GM12872 (cell line): ENCODE measurements at regions not wholly inside any gene's neighbourhood (a gene's known extent, or its start where the extent isn't known, plus 50 kb on each side); places are given as distances from the start of the nearest gene placed in this dataset.

Experiments used
- TF ChIP-seq, protein P1 (sequence below): IDR thresholded peaks from 3 replicates; pipeline ENCODE4 v1.5.1; 2011; ENCODE audit warnings: low read depth, mild to moderate bottlenecking, low read length, moderate library complexity; ENCODE audit not compliant: insufficient read depth

DNA sequence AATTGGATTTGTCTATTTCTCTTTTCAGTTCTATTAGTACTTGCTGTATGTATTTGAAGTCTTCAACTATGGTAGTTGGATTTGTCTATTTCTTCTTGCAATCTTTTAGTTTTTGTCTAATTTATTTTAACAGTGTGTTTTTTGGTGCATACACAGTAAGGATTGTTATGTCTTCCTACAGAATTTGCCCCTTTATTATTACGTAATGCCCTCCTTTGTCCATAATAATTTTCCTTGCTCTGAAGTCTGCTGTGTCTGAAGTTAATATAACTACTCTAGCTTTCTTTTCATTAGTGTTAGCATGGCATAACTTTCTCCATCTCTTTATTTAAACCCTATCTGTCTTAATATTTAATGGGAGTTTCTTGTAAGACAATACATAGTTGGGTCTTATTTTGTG, 105.1 kb upstream of the STT3B start:
- TF ChIP-seq, protein P1, sequence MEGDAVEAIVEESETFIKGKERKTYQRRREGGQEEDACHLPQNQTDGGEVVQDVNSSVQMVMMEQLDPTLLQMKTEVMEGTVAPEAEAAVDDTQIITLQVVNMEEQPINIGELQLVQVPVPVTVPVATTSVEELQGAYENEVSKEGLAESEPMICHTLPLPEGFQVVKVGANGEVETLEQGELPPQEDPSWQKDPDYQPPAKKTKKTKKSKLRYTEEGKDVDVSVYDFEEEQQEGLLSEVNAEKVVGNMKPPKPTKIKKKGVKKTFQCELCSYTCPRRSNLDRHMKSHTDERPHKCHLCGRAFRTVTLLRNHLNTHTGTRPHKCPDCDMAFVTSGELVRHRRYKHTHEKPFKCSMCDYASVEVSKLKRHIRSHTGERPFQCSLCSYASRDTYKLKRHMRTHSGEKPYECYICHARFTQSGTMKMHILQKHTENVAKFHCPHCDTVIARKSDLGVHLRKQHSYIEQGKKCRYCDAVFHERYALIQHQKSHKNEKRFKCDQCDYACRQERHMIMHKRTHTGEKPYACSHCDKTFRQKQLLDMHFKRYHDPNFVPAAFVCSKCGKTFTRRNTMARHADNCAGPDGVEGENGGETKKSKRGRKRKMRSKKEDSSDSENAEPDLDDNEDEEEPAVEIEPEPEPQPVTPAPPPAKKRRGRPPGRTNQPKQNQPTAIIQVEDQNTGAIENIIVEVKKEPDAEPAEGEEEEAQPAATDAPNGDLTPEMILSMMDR: no peak

DNA sequence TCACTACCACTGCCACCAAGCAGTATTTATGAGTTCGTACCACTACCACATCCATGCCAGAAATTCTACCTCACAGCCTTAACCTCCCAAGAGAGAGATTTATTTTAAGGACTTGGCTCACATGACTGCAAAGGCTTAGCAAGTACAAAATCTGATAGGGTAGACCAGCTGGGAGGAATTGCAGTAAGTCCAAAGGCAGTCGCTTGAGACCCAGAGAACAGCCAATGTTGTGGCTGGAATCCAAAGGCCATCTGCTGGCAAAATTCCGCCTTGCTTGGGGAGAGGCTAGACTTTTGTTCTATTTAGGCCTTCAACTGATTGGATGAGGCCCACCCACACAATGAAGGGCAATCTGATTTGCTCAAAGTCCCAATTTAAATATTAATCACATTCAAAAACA, 101.4 kb upstream of the STT3B start:
- TF ChIP-seq, protein P1: no peak

DNA sequence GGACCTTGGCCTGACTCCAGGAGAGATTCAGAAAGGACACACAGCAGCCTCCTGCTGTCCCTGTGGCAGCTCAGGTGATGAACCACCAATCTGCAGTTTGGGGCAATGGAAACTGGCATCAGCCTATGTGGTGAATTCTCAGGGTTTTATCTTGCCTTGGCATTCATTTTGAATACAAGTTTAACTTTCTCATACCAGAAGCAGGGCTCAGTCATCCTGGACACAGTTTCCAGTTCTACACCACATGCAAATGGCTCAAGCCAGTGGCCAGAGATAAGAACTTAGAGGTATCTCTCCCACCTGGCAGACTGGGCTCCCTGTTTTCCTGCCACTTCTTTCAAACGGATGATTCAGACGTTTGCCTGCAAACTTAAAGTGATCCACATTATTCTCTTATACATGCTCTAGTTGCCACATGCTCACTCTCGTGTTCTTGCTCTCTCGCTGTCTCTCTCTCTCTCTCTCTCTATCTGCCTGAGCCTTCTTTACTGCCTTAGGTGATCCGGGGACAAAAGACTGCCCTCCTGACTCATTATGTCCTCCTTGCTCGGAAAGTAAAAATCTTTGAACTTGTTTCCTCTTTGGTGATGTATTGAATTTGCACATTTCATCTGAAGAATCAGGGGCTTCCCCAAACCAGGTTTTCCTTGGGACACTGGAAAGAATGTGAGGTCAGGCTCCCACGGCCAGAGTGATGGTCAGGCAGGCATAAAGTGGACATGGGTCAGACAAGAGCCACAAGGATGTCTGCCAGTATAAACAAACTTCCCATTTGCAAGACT, 99.6 kb upstream of the STT3B start:
- TF ChIP-seq, protein P1: no peak

DNA sequence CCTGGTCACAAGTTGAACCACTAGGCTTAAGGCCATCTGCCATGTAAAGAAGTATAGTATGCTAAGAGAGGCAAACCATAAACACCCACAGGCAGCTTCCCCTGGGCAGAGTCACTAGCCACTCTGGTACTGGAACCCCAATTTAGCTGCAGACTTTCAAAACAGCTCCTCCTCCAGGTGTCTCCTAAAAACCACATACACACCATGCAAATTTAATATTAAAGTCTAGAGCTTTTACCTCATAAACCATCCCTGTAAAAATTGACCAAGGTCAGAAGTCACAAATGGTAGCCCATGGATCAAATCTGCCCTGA, 99.1 kb upstream of the STT3B start:
- TF ChIP-seq, protein P1: no peak

DNA sequence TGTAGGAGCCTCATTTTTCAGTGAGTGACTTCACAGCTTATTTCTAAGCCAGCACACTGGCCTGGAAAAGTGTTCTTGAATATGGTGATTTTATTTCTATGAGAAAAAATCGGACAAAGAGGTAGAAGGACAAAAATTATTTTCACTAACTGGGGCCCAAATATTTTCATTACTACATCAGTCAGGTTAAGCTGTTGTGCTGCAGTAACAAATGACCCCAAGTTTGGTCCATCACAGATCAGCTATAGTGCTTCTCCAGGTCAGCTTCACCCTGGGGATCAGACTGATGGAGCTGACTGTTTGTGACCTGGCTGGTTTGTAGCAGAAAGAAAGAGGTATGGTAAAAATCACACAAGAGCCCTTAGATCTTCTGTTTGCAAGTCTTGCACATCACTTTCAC, 97.9 kb upstream of the STT3B start:
- TF ChIP-seq, protein P1: no peak

DNA sequence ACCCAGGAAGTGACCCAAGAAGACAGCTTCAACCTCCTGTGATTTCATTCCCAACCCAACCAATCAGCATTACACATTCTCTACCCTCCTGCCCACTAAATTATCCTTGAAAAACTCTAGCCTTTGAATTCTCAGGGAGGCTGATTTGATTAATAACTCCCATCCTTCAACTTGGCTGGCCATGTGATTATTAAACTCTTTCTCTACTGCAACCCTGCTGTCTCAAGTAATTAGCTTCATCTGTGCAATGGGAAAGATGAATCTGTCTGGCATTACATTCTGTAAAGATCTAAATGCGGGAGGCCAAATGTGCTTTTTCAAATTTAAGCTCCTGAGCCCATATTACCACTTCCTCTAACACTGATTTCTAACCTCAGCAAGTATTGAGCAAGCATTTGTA, 95.9 kb upstream of the STT3B start:
- TF ChIP-seq, protein P1: no peak

DNA sequence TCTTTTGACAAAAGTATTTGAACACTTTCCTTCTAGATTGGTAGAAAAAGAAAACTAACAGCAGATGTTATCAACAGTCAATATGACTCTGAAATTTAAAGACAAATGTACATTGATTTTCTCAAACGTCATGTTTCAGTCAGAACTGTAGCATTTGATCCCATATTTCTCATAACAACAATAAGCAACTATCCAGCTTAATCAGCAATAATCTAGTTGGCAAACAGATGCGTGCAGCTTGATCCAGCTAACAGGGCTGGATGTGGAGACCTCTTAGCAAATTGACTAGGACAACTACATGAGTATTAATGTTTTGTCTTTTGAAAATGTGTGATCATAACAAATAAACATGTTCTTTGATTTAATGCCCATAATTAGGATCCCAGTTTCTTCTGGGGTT, 94.0 kb upstream of the STT3B start:
- TF ChIP-seq, protein P1: no peak
